A673 (cell line): ENCODE measurements at regions not wholly inside any gene's neighbourhood (a gene's known extent, or its start where the extent isn't known, plus 50 kb on each side); places are given as distances from the start of the nearest gene placed in this dataset.

Source experiments
- EZH2 ChIP-seq: fragments of 200-600 bp; sonication (generic); IDR thresholded peaks from 2 replicates; pipeline ENCODE4 v1.6.1; 2017; ENCODE audit warnings: borderline replicate concordance, low read depth, mild to moderate bottlenecking, mixed read lengths, antibody characterized with exemption, low read length; ENCODE audit not compliant: poor library complexity, severe bottlenecking
- TF ChIP-seq, protein P1 (sequence below): fragments of 300-800, 200-600 bp; sonication (generic); conservative IDR thresholded peaks from 2 replicates; pipeline ENCODE4 v1.5.1; 2017; ENCODE audit warnings: low read depth, mild to moderate bottlenecking, antibody characterized with exemption, low read length, moderate library complexity, mixed read lengths

DNA sequence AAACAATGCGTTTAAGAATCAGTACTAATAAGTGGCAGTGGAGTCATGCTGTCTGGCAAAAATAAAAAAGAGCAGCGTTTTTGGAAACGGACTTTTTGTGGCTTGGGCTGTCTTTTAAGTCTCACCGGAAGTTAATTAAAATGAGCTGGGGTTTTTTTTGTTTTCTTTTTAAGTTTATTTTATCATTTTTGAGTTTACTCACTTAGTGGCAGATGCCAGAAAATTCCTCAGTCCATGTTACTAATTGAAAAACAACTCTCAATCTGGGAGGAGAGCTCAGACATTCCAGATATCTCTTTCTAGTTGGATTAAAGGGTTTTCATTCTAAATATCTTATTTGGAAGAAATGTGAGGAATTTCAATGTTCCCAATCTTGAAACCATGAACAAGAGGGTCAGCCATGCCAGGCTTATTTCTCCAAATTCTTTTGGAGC, 133.8 kb upstream of the AGR3 start:
- TF ChIP-seq, protein P1, sequence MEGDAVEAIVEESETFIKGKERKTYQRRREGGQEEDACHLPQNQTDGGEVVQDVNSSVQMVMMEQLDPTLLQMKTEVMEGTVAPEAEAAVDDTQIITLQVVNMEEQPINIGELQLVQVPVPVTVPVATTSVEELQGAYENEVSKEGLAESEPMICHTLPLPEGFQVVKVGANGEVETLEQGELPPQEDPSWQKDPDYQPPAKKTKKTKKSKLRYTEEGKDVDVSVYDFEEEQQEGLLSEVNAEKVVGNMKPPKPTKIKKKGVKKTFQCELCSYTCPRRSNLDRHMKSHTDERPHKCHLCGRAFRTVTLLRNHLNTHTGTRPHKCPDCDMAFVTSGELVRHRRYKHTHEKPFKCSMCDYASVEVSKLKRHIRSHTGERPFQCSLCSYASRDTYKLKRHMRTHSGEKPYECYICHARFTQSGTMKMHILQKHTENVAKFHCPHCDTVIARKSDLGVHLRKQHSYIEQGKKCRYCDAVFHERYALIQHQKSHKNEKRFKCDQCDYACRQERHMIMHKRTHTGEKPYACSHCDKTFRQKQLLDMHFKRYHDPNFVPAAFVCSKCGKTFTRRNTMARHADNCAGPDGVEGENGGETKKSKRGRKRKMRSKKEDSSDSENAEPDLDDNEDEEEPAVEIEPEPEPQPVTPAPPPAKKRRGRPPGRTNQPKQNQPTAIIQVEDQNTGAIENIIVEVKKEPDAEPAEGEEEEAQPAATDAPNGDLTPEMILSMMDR = no peak
- TF ChIP-seq EZH2 = no peak
